Lung (tissue), 11 donors: ENCODE measurements at regions not wholly inside any gene's neighbourhood (a gene's known extent, or its start where the extent isn't known, plus 50 kb on each side); places are given as distances from the start of the nearest gene placed in this dataset.

Experiments used
- ATAC-seq: fragments of 200-7000 bp; cut with Tn5 transposase; one replicate; pipeline ENCODE4 v1.9.1; 2020; ENCODE audit warnings: moderate number of reproducible peaks; ENCODE audit not compliant: insufficient read depth, low FRiP score
- DNase-seq, 3 donors: peaks; one replicate each; pipeline ENCODE4 v3.0.0-alpha.2; 2013 to 2017
- H3K27ac ChIP-seq, 2 donors: one replicate each; pipeline ENCODE4 v1.5.1; 2013; ENCODE audit warnings: mild to moderate bottlenecking in 2 of 2, moderate library complexity in 2 of 2, control low read depth in 1 of 2, inconsistent platforms in 1 of 2, low read depth in 1 of 2, low read length in 1 of 2
- H3K27me3 ChIP-seq, 3 donors: one replicate each; pipeline ENCODE4 v1.5.1; 2013; ENCODE audit warnings: low read length in 2 of 3; ENCODE audit not compliant: control insufficient read depth in 3 of 3, insufficient read depth in 3 of 3
- H3K36me3 ChIP-seq, 4 donors: one replicate each; pipeline ENCODE4 v1.5.1; 2013; ENCODE audit warnings: low read length in 4 of 4, mild to moderate bottlenecking in 1 of 4, moderate library complexity in 1 of 4; ENCODE audit not compliant: control insufficient read depth in 4 of 4, insufficient read depth in 4 of 4
- H3K4me1 ChIP-seq, 5 donors: one replicate each; pipeline ENCODE4 v1.5.1; 2013; ENCODE audit warnings: low read length in 5 of 5, mild to moderate bottlenecking in 2 of 5, moderate library complexity in 1 of 5; ENCODE audit not compliant: control insufficient read depth in 5 of 5, insufficient read depth in 5 of 5
- H3K4me3 ChIP-seq: one replicate; pipeline ENCODE4 v1.5.1; 2013; ENCODE audit warnings: mild to moderate bottlenecking, control low read depth, moderate library complexity
- H3K9ac ChIP-seq, 2 donors: one replicate each; pipeline ENCODE4 v1.5.1; 2013; ENCODE audit warnings: low read length in 2 of 2, control low read depth in 1 of 2; ENCODE audit not compliant: insufficient read depth in 1 of 2
- H3K9me3 ChIP-seq, 4 donors: one replicate each; pipeline ENCODE4 v1.5.1; 2013; ENCODE audit warnings: low read length in 3 of 4, mild to moderate bottlenecking in 1 of 4, moderate library complexity in 1 of 4; ENCODE audit not compliant: control insufficient read depth in 4 of 4, insufficient read depth in 3 of 4
- CTCF ChIP-seq: IDR thresholded peaks from 2 replicates; pipeline ENCODE4 v1.5.1; 2012; ENCODE audit warnings: mild to moderate bottlenecking; ENCODE audit errors: control extremely low read depth, extremely low read depth
- WGBS, 2 donors: extraction: QIAGEN DNeasy Blood & Tissue Kit; methylation state at CpG; one replicate each; pipeline ENCODE4 v1.1.7; 2013; 5-methylcytosine and 5-hydroxymethylcytosine counted together
- donor health status: control.
- donor health status: control.
- donor health status: Bipolar disorder and iron deficiency.
- donor health status: healthy.
- donor health status: DM: yes; HTN: yes; CAD: no.

- no peak overlapping the region for H3K9ac ChIP-seq
- H3K4me1 ChIP-seq: peaks cover 0 to 3% (median 0%) of the 10 kb centered on the region in 5 donors
- TF ChIP-seq CTCF: no peak
- no peak overlapping the region for H3K4me3 ChIP-seq
- DNase-seq (no peak), ATAC-seq (no peak)
- H3K36me3 ChIP-seq: no peaks in the 10 kb centered on the region
- peaks cover 0 to 37% (median under 1%) of the 10 kb centered on the region in 4 donors for H3K9me3 ChIP-seq
- H3K27me3 ChIP-seq: no peaks in the 10 kb centered on the region
- H3K27ac ChIP-seq: no peak overlapping the region
- 58 to 68% methylated on average over 4 of the region's 4 CpGs for WGBS, 2 donors
Observed at GRCh38 chr19:27689734-27690241, 1523.2 kb downstream of the UQCRFS1 start.

- no peak for ATAC-seq
Observed at GRCh38 chr19:27684293-27684692, 1528.7 kb downstream of the UQCRFS1 start.

GRCh38 chr19:27681972-27682371 lies 1531.0 kb downstream of the UQCRFS1 start:
- Histone ChIP-seq H3K9me3 (peaks cover 0 to 14% (median 4%) of the 10 kb centered on the region in 4 donors), H3K27ac (no peak overlapping the region), H3K27me3 (no peaks in the 10 kb centered on the region), H3K36me3 (no peaks in the 10 kb centered on the region), H3K9ac (no peak overlapping the region), H3K4me3 (no peak overlapping the region), H3K4me1 (peaks cover 0 to 10% (median 0%) of the 10 kb centered on the region in 5 donors)
- DNase-seq (no peak), ATAC-seq (no peak)
- WGBS, 2 donors: 63 to 76% methylated on average over 3 of the region's 3 CpGs
- TF ChIP-seq CTCF: no peak

More at GRCh38 chr19:27684293-27684692, 1528.7 kb downstream of the UQCRFS1 start:
- Histone ChIP-seq H3K27me3 (no peaks in the 10 kb centered on the region), H3K9ac (no peak overlapping the region), H3K9me3 (peaks cover 0 to 11% (median 3%) of the 10 kb centered on the region in 4 donors), H3K27ac (no peak overlapping the region), H3K36me3 (no peaks in the 10 kb centered on the region), H3K4me3 (no peak overlapping the region), H3K4me1 (no peaks in the 10 kb centered on the region)
- no peak for TF ChIP-seq CTCF
- no peak for DNase-seq
- 74 to 86% methylated on average over 2 of the region's 2 CpGs for WGBS, 2 donors

GRCh38 chr19:27679905-27680304 lies 1533.0 kb downstream of the UQCRFS1 start:
- DNase-seq (no peak), ATAC-seq (no peak)
- Histone ChIP-seq H3K4me3 (no peak overlapping the region), H3K9me3 (peaks cover 0 to 17% (median 4%) of the 10 kb centered on the region in 4 donors), H3K4me1 (peaks cover 0 to 18% (median 0%) of the 10 kb centered on the region in 5 donors), H3K27ac (no peak overlapping the region), H3K36me3 (no peaks in the 10 kb centered on the region), H3K9ac (no peak overlapping the region), H3K27me3 (no peaks in the 10 kb centered on the region)
- no peak for TF ChIP-seq CTCF
- 71 to 74% methylated on average over 7 of the region's 7 CpGs for WGBS, 2 donors
